WTC11 (cell line): ENCODE measurements at regions not wholly inside any gene's neighbourhood (a gene's known extent, or its start where the extent isn't known, plus 50 kb on each side); places are given as distances from the start of the nearest gene placed in this dataset.
"Not testable (repeated sequence)": the region's sequence is repeated elsewhere in the genome, so short reads cannot be mapped to it uniquely, and the experiment has no call there.

Experiments used
- CBFB ChIP-seq: sonication (generic); formaldehyde crosslinking; IDR thresholded peaks from 2 replicates; pipeline ENCODE4 v1.8.1; 2022; ENCODE audit warnings: mild to moderate bottlenecking, low read depth, missing genetic modification reagents
- IRF2 ChIP-seq: sonication (generic); formaldehyde crosslinking; IDR thresholded peaks from 2 replicates; pipeline ENCODE4 v1.8.0; 2022; ENCODE audit warnings: low read depth, missing genetic modification reagents, borderline replicate concordance
- JAZF1 ChIP-seq: fragments of 250-450 bp; sonication (Bioruptor Pico); IDR thresholded peaks from 2 replicates; pipeline ENCODE4 v1.9.0; 2021; ENCODE audit warnings: moderate library complexity, mild to moderate bottlenecking, inconsistent platforms
- JUN ChIP-seq: sonication (generic); formaldehyde crosslinking; IDR thresholded peaks from 2 replicates; pipeline ENCODE4 v1.8.0; 2023; ENCODE audit warnings: mild to moderate bottlenecking, missing genetic modification reagents
- NFYB ChIP-seq: sonication (generic); formaldehyde crosslinking; conservative IDR thresholded peaks from 2 replicates; pipeline ENCODE4 v1.8.0; 2022; ENCODE audit warnings: low read depth, missing genetic modification reagents
- TCF7 ChIP-seq: sonication (generic); formaldehyde crosslinking; IDR thresholded peaks from 2 replicates; pipeline ENCODE4 v1.8.0; 2022; ENCODE audit warnings: mild to moderate bottlenecking, low read depth, missing genetic modification reagents, moderate library complexity
- ZNF232 ChIP-seq: sonication (generic); formaldehyde crosslinking; IDR thresholded peaks from 2 replicates; pipeline ENCODE4 v1.8.0; 2022; ENCODE audit warnings: mild to moderate bottlenecking, missing genetic modification reagents
- ZNF423 ChIP-seq: fragments of 250-450 bp; sonication (Bioruptor Pico); IDR thresholded peaks from 2 replicates; pipeline ENCODE4 v2.1.2; 2022; ENCODE audit warnings: mild to moderate bottlenecking, moderate library complexity
- TF ChIP-seq, protein P1 (sequence below): fragments of 200-600 bp; IDR thresholded peaks from 2 replicates; pipeline ENCODE4 v1.8.0; 2022; ENCODE audit warnings: antibody characterized with exemption
- TF ChIP-seq, protein P2 (sequence below): sonication (generic); formaldehyde crosslinking; IDR thresholded peaks from 2 replicates; pipeline ENCODE4 v1.8.1; 2023; ENCODE audit warnings: mild to moderate bottlenecking, missing genetic modification reagents
- TF ChIP-seq, protein P3 (sequence below): sonication (generic); formaldehyde crosslinking; IDR thresholded peaks from 2 replicates; pipeline ENCODE4 v1.8.0; 2022; ENCODE audit warnings: missing genetic modification reagents
- TF ChIP-seq, protein P4 (sequence below): sonication (generic); formaldehyde crosslinking; IDR thresholded peaks from 2 replicates; pipeline ENCODE4 v1.8.0; 2023; ENCODE audit warnings: missing genetic modification reagents
- TF ChIP-seq, protein P5 (sequence below): sonication (generic); formaldehyde crosslinking; IDR thresholded peaks from 2 replicates; pipeline ENCODE4 v1.8.1; 2022; ENCODE audit warnings: low read depth, missing genetic modification reagents, borderline replicate concordance
- TF ChIP-seq, protein P6 (sequence below): sonication (generic); formaldehyde crosslinking; IDR thresholded peaks from 2 replicates; pipeline ENCODE4 v1.8.1; 2023; ENCODE audit warnings: mild to moderate bottlenecking, missing genetic modification reagents, moderate library complexity

DNA sequence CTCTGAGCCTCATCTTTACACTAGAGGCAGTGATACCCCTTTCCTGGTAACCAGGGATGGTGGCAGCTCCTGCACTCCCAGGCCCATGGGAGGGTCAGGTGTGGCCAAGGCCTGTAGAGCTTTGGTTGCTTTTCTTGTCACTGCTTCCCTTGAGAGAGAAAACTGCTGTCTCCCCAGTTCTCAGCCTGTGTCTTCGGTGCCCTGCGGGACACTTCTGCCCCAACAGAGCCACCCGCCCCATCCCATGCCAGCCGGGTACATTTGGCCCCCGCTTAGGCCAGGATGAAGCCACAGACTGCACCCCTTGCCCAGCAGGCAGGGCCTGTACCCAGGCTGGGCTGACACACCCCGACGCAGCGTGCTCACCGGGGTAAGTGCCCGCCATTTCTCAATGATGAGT lies 117.4 kb upstream of the MTLN start:
- TF ChIP-seq, protein P1, sequence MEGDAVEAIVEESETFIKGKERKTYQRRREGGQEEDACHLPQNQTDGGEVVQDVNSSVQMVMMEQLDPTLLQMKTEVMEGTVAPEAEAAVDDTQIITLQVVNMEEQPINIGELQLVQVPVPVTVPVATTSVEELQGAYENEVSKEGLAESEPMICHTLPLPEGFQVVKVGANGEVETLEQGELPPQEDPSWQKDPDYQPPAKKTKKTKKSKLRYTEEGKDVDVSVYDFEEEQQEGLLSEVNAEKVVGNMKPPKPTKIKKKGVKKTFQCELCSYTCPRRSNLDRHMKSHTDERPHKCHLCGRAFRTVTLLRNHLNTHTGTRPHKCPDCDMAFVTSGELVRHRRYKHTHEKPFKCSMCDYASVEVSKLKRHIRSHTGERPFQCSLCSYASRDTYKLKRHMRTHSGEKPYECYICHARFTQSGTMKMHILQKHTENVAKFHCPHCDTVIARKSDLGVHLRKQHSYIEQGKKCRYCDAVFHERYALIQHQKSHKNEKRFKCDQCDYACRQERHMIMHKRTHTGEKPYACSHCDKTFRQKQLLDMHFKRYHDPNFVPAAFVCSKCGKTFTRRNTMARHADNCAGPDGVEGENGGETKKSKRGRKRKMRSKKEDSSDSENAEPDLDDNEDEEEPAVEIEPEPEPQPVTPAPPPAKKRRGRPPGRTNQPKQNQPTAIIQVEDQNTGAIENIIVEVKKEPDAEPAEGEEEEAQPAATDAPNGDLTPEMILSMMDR: not testable (repeated sequence)
- TF ChIP-seq CBFB, JAZF1, JUN, TCF7, IRF2, ZNF423, NFYB, ZNF232 (CRISPR knock-in tag): not testable (repeated sequence)
- TF ChIP-seq, protein P2, sequence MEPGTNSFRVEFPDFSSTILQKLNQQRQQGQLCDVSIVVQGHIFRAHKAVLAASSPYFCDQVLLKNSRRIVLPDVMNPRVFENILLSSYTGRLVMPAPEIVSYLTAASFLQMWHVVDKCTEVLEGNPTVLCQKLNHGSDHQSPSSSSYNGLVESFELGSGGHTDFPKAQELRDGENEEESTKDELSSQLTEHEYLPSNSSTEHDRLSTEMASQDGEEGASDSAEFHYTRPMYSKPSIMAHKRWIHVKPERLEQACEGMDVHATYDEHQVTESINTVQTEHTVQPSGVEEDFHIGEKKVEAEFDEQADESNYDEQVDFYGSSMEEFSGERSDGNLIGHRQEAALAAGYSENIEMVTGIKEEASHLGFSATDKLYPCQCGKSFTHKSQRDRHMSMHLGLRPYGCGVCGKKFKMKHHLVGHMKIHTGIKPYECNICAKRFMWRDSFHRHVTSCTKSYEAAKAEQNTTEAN (CRISPR knock-in tag): not testable (repeated sequence)
- TF ChIP-seq, protein P3, sequence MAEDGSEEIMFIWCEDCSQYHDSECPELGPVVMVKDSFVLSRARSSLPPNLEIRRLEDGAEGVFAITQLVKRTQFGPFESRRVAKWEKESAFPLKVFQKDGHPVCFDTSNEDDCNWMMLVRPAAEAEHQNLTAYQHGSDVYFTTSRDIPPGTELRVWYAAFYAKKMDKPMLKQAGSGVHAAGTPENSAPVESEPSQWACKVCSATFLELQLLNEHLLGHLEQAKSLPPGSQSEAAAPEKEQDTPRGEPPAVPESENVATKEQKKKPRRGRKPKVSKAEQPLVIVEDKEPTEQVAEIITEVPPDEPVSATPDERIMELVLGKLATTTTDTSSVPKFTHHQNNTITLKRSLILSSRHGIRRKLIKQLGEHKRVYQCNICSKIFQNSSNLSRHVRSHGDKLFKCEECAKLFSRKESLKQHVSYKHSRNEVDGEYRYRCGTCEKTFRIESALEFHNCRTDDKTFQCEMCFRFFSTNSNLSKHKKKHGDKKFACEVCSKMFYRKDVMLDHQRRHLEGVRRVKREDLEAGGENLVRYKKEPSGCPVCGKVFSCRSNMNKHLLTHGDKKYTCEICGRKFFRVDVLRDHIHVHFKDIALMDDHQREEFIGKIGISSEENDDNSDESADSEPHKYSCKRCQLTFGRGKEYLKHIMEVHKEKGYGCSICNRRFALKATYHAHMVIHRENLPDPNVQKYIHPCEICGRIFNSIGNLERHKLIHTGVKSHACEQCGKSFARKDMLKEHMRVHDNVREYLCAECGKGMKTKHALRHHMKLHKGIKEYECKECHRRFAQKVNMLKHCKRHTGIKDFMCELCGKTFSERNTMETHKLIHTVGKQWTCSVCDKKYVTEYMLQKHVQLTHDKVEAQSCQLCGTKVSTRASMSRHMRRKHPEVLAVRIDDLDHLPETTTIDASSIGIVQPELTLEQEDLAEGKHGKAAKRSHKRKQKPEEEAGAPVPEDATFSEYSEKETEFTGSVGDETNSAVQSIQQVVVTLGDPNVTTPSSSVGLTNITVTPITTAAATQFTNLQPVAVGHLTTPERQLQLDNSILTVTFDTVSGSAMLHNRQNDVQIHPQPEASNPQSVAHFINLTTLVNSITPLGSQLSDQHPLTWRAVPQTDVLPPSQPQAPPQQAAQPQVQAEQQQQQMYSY (CRISPR knock-in tag): not testable (repeated sequence)
- TF ChIP-seq, protein P4, sequence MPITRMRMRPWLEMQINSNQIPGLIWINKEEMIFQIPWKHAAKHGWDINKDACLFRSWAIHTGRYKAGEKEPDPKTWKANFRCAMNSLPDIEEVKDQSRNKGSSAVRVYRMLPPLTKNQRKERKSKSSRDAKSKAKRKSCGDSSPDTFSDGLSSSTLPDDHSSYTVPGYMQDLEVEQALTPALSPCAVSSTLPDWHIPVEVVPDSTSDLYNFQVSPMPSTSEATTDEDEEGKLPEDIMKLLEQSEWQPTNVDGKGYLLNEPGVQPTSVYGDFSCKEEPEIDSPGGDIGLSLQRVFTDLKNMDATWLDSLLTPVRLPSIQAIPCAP (CRISPR knock-in tag): not testable (repeated sequence)
- TF ChIP-seq, protein P5, sequence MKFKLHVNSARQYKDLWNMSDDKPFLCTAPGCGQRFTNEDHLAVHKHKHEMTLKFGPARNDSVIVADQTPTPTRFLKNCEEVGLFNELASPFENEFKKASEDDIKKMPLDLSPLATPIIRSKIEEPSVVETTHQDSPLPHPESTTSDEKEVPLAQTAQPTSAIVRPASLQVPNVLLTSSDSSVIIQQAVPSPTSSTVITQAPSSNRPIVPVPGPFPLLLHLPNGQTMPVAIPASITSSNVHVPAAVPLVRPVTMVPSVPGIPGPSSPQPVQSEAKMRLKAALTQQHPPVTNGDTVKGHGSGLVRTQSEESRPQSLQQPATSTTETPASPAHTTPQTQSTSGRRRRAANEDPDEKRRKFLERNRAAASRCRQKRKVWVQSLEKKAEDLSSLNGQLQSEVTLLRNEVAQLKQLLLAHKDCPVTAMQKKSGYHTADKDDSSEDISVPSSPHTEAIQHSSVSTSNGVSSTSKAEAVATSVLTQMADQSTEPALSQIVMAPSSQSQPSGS (CRISPR knock-in tag): not testable (repeated sequence)
- TF ChIP-seq, protein P6, sequence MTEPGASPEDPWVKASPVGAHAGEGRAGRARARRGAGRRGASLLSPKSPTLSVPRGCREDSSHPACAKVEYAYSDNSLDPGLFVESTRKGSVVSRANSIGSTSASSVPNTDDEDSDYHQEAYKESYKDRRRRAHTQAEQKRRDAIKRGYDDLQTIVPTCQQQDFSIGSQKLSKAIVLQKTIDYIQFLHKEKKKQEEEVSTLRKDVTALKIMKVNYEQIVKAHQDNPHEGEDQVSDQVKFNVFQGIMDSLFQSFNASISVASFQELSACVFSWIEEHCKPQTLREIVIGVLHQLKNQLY (CRISPR knock-in tag): not testable (repeated sequence)
